Fibroblast of upper back skin (primary cell): ENCODE measurements at regions not wholly inside any gene's neighbourhood (a gene's known extent, or its start where the extent isn't known, plus 50 kb on each side); places are given as distances from the start of the nearest gene placed in this dataset.
A peak's percentile ranks its signal among the peaks of the same experiment; 100 is the strongest.
"Not testable (repeated sequence)": the region's sequence is repeated elsewhere in the genome, so short reads cannot be mapped to it uniquely, and the experiment has no call there.

ENCODE experiments used
- DNase-seq: peaks from one replicate; pipeline ENCODE4 v3.0.0-alpha.2; 2013

GRCh38 chr7:91570560-91570959 lies 306.3 kb downstream of the FZD1 start:
- peak; percentile 65 for DNase-seq

DNA sequence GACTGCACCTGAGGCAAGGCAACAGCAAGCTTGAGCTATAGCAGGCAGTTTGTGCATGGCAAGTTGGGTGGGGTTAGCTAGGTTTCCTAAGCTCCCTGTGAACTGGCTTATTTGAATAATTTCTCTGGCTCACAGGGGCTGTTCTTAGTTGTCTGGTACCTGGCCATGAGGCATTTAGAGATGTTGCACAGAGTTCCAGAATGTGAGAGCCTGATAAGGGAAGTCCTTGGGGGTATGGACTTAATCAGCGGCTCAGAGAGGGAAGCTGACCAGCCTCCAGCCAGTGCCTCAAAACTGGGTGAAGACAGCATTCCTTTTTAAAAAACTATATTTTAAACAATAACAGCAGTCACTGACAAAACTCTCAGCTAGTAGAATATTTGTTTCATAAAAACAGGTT lies 307.4 kb downstream of the FZD1 start:
- DNase-seq: no peak

- DNase-seq: no peak
Measured at GRCh38 chr7:91573405-91573804, 307.1 kb downstream of the MTERF1 start.

GRCh38 chr7:91576459-91576858 lies 304.0 kb downstream of the MTERF1 start:
- not testable (repeated sequence) for DNase-seq

DNA sequence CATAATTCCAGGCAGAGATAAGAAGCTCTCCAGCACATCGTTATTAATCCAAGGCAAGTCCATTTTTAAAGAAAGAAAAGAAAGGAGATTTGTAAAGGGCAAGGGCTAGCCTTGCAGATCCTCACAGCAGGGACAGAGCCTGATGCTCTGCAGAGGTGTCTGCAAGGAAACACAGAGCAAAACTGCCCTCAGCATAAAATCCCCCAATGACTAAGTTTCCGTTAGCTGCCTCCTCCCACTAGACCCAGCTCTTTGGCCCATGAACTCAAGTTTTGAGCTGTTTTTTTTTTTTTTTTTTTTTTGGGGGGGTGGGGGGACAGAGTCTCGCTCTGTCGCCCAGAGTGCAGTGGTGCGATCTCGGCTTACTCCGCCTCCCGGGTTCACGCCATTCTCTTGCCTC lies 300.7 kb downstream of the MTERF1 start:
- DNase-seq: no peak

GRCh38 chr7:91582799-91583477 lies 297.6 kb downstream of the MTERF1 start:
- no peak for DNase-seq

DNA sequence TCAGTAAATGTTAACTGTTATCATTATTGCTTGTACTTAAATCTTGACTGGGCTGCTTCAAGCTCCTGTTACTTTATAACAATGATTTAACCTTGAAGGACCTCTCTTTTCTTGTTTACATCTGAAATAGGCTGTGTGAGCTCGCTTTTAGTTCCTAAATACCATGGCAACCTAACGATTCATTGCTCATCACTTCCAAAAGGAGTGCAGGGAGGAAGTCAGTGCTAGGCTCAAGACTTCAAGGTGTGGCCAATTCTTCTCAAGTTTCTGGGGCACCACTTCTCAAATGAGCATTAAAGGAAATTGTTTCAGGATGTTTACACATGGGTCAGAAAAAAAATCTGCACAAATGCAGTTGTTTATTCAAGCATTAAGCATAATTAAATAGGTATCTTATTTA lies 284.2 kb downstream of the MTERF1 start:
- no peak for DNase-seq

- DNase-seq: no peak
Measured at GRCh38 chr7:91598791-91599190, 281.7 kb downstream of the MTERF1 start.

- DNase-seq: no peak
Measured at GRCh38 chr7:91600112-91600511, 280.4 kb downstream of the MTERF1 start.

- no peak for DNase-seq
Measured at GRCh38 chr7:91603707-91604106, 276.8 kb downstream of the MTERF1 start.

- no peak for DNase-seq
Measured at GRCh38 chr7:91608606-91609005, 271.9 kb downstream of the MTERF1 start.

DNA sequence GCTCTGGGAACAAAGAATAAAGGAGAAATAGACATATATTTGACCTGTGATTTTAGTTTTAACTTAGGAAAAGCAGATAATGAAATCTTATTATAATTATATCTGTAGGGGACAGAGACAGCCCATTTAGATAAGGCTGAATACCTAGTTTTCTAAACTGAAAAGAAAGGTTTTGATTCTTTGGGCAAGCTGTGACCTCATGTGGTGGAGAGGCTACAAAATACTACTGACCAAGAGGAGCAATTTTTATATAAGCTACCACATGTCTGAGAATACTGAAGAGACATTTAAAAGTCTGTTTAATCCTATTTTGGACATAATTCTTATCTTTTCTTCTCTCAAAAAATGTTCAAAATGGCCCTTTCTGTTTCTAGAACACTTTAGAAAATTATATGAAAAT lies 271.0 kb downstream of the MTERF1 start:
- DNase-seq: no peak

GRCh38 chr7:91614431-91614830 lies 266.1 kb downstream of the MTERF1 start:
- DNase-seq: no peak

GRCh38 chr7:91618776-91619765 lies 261.4 kb downstream of the MTERF1 start:
- DNase-seq: no peak

- DNase-seq: no peak
Measured at GRCh38 chr7:91620827-91621226, 259.7 kb downstream of the MTERF1 start.

- DNase-seq: not testable (repeated sequence)
Measured at GRCh38 chr7:91627324-91627723, 253.2 kb downstream of the MTERF1 start.

GRCh38 chr7:91628742-91629141 lies 251.8 kb downstream of the MTERF1 start:
- DNase-seq: no peak

DNA sequence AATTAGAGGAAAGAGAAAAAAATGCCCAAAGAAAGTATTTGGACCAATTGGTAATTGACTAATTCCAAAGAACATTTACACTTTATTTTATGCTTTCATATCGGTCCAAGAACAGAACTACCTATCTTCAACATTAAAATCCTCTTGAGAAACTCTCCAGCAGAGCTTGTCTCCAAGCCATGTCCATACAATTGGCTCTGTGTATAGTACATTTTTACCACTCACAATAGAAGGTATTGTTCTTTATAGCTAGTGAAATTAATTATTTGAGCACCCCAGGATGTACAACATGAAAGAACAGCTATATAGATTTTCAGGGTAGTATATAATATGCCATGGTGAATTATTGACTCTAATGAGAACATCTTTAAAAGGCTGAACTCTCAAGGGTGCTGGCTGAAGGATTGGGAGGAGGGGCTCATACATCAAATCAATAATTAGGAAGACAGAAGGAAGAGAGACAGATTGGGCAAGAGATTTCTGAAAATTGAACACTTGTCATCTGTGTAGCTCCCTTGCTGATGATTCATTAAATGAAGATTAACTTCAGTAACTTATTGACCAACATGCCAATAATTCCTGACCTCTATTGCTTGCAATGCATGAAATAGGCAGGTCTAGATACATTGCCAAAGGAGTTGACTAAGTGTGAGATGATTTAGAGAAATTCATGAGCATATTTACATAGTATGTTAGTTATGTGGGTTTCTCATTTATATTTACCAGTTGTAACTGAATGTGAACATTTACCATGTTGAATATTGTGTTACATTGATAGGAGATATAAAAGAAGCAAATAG lies 249.7 kb downstream of the MTERF1 start:
- DNase-seq: peak; percentile 26

DNA sequence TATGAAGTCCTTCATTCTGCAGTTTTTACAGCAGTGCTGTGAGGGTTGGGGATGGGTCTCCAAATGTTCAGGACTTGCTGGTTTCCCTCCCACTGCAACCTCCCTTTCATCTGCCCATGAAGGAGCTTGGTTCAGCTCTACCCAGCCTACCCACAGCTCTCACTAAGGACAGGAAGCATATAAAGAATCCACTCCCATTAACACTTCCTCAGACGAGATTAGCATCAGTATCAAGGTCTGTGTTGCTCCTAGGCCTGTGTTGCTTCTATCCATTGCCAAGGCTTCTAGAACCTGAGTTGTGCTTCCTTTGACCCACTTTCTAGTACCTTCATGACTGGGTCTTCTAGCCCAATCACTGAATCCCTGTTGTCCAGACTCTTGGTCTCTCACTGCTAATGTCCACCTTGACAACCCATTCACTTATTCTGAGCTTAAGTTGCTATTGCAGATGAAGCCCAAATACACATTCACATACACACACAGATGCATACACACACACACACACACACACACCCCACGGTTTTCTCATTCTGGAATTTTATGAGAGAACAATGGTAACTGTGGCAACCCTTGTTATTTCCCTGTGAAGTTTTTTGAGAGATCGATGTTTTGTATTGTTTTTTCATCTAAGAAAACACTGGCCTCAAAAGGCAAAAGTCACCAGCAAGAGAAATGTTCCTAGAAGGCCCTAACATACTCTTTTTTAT lies 248.1 kb downstream of the MTERF1 start:
- no peak for DNase-seq

DNA sequence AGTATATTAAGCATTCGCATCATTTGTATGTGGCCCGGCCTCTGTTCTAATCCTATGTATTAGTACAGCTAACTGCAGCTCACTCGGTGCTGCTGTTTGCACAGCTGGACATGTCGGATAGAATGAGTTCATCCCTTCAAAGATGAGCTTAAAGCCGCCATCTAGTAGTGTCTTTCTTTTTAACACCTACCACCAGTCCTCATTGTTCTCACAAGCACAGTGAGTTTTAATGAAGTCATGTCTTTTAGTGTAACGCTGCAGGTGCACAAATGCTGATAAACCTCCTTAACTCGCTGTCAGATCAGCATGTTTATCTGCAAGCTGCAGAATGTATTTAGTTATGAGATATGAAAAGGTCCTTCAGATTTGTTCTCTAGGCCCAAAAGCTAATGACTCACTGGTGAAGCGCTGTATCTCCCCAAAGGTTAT lies 247.5 kb downstream of the MTERF1 start:
- DNase-seq: no peak

DNA sequence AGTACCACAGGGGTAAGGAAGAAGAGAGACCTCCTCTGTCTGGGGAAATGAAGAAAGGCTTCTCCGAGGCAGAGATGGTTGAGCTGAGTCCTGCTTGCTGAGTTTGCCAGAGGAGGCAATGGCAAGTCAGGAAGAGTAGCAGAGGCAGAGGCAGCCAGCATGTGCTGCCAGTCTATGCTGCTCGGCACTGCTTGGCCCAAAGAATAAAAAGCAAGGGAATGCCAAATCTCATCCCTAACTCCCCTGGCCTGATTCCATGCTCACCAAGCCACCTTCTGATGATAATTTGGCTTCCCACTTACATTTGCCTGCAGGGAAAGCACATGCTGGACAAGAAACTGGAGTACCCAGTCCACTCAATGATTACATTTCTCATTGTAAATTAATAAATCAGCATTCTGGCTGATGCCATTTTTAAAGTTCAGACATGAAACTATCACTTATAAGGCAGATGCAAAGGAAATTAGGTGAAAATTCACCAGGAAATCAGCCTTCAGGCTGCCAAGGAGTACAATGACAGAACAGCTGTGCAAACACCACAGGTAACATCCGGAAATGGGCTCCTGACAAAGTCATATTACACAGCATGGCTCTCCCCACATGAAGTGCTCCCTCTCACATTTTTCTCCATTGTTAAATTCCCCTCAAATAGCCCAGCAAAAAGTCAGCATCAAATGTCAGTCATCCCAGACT lies 245.9 kb downstream of the MTERF1 start:
- DNase-seq: no peak
